ENCODE measurements at regions not wholly inside any gene's neighbourhood (a gene's known extent, or its start where the extent isn't known, plus 50 kb on each side); places are given as distances from the start of the nearest gene placed in this dataset.

DNA sequence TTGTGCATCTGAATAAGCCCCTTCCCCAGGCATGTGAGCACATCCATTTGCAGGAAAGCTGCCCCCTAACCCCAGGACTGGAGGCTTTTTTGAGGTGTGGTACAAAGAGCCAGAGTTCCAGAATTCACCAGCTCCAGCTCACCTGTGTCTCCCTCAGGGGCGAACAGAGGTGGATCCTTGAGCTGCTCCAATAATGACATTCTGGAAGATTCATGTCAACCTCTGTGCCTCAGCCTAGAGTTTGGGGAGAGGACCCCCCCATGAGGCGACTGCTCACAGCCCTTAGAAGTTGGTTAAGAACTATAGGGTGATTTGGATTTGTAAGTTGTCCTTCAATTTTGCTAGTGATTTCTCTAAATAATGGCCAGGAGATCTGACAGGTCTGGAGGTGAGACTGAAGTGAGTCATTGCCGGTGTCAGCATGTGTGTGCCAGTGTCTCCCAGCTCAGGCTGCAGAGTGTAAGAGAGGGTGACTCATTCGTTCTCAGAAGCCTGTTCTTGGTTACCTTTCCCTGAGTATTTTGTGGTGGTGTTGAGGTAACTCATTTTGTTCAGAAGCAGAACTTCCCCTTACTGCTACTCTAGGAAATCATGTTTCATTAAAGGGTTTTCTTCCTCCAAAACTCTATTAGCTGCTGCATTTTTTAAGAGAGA is 136.9 kb upstream of the TOPAZ1 start:
- intact Hi-C loops (cut with DNase I), result no loop called here

GRCh38 chr3:44105571-44105970 is 136.1 kb upstream of the TOPAZ1 start:
- H3K4me3 ChIP-seq, result no peak overlapping the region
- TF ChIP-seq CTCF (IDR thresholded peaks at IDR 0.05), result no peak
- peaks cover 0 to 62% (median 44%) of the 10 kb centered on the region in 7 donors for H3K27me3 ChIP-seq
- intact Hi-C loops (cut with DNase I), result no loop called here
- no peaks in the 10 kb centered on the region for H3K4me1 ChIP-seq
- no peaks in the 10 kb centered on the region for H3K9me3 ChIP-seq
- H3K36me3 ChIP-seq, result no peaks in the 10 kb centered on the region
- ATAC-seq (no peak), DNase-seq (no peak)
- H3K27ac ChIP-seq, result no peak overlapping the region
- 84 to 93% methylated on average over 5 of the region's 5 CpGs for WGBS, 2 donors

More for the DNA sequence above, 136.9 kb upstream of the TOPAZ1 start:
- Histone ChIP-seq H3K36me3 (no peaks in the 10 kb centered on the region), H3K4me3 (no peak overlapping the region), H3K27me3 (peaks cover 0 to 69% (median 52%) of the 10 kb centered on the region in 7 donors), H3K27ac (no peak overlapping the region), H3K9me3 (no peaks in the 10 kb centered on the region), H3K4me1 (no peaks in the 10 kb centered on the region)
- no peak for TF ChIP-seq CTCF (IDR thresholded peaks at IDR 0.05)
- WGBS, 2 donors, result 66 to 73% methylated on average over 4 of the region's 4 CpGs
- ATAC-seq (peak in 1 of 8 donors; percentile 72), DNase-seq (no peak)

DNA sequence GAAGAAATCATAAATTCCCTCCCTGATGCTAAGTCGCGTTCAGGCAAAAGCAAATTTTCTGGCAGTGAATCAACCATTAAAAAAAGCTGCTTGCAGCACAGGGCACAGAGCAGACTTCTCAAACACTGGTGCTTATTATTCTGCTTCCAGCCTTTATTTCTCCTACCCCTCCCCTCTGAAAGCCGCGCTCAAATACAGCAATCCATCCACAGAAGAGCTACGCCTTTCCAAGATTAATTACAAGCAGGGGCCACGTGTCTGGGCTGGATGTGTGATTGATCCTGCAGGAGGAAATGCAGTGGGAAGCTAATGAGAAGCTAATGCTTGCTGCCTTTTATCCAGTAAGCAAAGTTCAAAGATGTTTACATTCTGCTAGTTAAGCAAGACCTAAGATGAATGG is 134.9 kb upstream of the TOPAZ1 start:
- Histone ChIP-seq H3K36me3 (no peaks in the 10 kb centered on the region), H3K9me3 (no peaks in the 10 kb centered on the region), H3K4me1 (no peaks in the 10 kb centered on the region), H3K27ac (no peak overlapping the region), H3K4me3 (no peak overlapping the region), H3K27me3 (peaks cover 0 to 54% (median 36%) of the 10 kb centered on the region in 7 donors)
- no peak for DNase-seq
- TF ChIP-seq CTCF (IDR thresholded peaks at IDR 0.05), result no peak
- no peak for ATAC-seq
- 42 to 48% methylated on average over 6 of the region's 6 CpGs for WGBS, 2 donors
- intact Hi-C loops (cut with DNase I), result no loop called here

DNA sequence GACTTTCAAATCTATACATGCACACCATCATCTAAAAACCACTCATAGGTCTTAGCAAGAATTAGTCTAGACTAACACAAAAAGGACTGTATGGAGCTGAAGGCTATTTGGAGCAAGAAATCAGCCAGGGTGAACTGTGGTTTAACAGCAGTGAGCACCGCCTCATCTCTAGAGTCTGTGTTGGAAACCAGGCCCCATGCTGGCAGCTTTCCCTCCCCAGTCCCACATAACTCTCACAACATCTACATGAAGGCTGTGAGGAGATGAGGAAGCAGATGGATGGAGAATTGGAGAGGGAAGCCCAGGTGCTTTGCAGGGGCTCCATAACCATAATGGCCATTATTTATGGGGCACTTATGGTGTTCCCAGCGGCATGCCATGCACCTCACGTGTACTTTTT is 133.2 kb upstream of the TOPAZ1 start:
- no peak overlapping the region for H3K27ac ChIP-seq
- no peak for TF ChIP-seq CTCF (IDR thresholded peaks at IDR 0.05)
- H3K4me3 ChIP-seq, result no peak overlapping the region
- H3K36me3 ChIP-seq, result no peaks in the 10 kb centered on the region
- 86 to 95% methylated on average over 3 of the region's 3 CpGs for WGBS, 2 donors
- H3K4me1 ChIP-seq, result no peaks in the 10 kb centered on the region
- DNase-seq (no peak), ATAC-seq (no peak)
- peaks cover 0 to 40% (median 26%) of the 10 kb centered on the region in 7 donors for H3K27me3 ChIP-seq
- intact Hi-C loops (cut with DNase I), result no loop called here
- no peaks in the 10 kb centered on the region for H3K9me3 ChIP-seq
